ENCODE measurements at regions not wholly inside any gene's neighbourhood (a gene's known extent, or its start where the extent isn't known, plus 50 kb on each side); places are given as distances from the start of the nearest gene placed in this dataset.

DNA sequence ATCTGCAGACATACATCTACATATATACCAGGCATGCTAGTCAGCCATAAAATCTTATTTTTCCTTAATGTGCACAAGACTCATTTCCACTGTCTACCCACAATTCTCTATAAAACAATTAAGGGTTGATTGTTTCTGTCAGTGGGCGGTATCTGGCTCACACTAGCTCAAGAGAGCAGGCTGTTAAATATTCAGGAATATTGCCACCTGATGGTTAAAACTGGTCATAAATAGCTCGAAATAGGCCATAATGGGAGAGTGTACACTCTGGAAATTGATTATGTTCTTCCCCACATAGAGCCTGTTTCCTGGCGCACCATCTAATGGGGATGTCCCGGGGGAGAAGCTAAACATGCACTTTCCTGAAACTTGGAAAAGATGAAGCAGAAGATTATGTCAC is 620.6 kb upstream of the ANKRD30A start:
- no peak for DNase-seq (ENCODE audit: low spot score)
- H3K36me3 ChIP-seq = no peaks in the 10 kb centered on the region
- TF ChIP-seq, protein P1, sequence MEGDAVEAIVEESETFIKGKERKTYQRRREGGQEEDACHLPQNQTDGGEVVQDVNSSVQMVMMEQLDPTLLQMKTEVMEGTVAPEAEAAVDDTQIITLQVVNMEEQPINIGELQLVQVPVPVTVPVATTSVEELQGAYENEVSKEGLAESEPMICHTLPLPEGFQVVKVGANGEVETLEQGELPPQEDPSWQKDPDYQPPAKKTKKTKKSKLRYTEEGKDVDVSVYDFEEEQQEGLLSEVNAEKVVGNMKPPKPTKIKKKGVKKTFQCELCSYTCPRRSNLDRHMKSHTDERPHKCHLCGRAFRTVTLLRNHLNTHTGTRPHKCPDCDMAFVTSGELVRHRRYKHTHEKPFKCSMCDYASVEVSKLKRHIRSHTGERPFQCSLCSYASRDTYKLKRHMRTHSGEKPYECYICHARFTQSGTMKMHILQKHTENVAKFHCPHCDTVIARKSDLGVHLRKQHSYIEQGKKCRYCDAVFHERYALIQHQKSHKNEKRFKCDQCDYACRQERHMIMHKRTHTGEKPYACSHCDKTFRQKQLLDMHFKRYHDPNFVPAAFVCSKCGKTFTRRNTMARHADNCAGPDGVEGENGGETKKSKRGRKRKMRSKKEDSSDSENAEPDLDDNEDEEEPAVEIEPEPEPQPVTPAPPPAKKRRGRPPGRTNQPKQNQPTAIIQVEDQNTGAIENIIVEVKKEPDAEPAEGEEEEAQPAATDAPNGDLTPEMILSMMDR (IDR thresholded peaks at IDR 0.05) = no peak
- no peaks in the 10 kb centered on the region for H3K4me1 ChIP-seq
- H3K27ac ChIP-seq = no peak overlapping the region
- H3K4me3 ChIP-seq = no peak overlapping the region
- H3K27me3 ChIP-seq = no peaks in the 10 kb centered on the region
- H3K9me3 ChIP-seq = no peaks in the 10 kb centered on the region

- TF ChIP-seq, protein P1 (IDR thresholded peaks at IDR 0.05) = no peak
- Histone ChIP-seq H3K4me1 (no peaks in the 10 kb centered on the region), H3K4me3 (no peak overlapping the region), H3K36me3 (no peaks in the 10 kb centered on the region), H3K27ac (no peak overlapping the region), H3K9me3 (no peaks in the 10 kb centered on the region), H3K27me3 (no peaks in the 10 kb centered on the region)
- DNase-seq (ENCODE audit: low spot score) = no peak
These were observed 625.1 kb upstream of the ANKRD30A start for GRCh38 chr10:36500266-36500665.

GRCh38 chr10:36499693-36500092 is 625.7 kb upstream of the ANKRD30A start:
- H3K4me1 ChIP-seq = no peaks in the 10 kb centered on the region
- no peak overlapping the region for H3K27ac ChIP-seq
- no peaks in the 10 kb centered on the region for H3K9me3 ChIP-seq
- TF ChIP-seq, protein P1 (IDR thresholded peaks at IDR 0.05) = no peak
- no peak for DNase-seq (ENCODE audit: low spot score)
- H3K27me3 ChIP-seq = no peaks in the 10 kb centered on the region
- H3K36me3 ChIP-seq = no peaks in the 10 kb centered on the region
- H3K4me3 ChIP-seq = no peak overlapping the region

GRCh38 chr10:36496758-36497157 is 628.6 kb upstream of the ANKRD30A start:
- DNase-seq (ENCODE audit: low spot score) = no peak
- H3K9me3 ChIP-seq = no peaks in the 10 kb centered on the region
- no peaks in the 10 kb centered on the region for H3K27me3 ChIP-seq
- no peak overlapping the region for H3K4me3 ChIP-seq
- TF ChIP-seq, protein P1 (IDR thresholded peaks at IDR 0.05) = no peak
- H3K4me1 ChIP-seq = no peaks in the 10 kb centered on the region
- no peaks in the 10 kb centered on the region for H3K36me3 ChIP-seq
- no peak overlapping the region for H3K27ac ChIP-seq

DNA sequence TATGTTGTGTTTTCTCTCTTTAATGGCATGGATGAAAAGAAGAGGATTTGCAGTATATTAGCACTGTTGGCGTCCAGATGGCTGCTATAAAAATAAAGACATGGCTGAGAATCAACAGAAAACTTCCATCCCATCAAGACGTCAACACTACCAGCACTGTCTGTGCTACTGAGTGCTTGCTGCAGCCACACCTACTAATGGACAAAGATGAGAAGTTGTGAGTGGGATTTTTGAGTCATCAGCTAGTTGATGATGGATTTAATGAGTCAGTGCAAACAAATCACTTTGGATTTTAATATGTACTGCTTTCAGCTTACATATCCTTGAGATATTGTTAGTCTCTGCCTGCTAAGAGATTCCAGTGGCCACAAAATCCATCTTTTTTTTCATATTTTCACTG is 631.0 kb upstream of the ANKRD30A start:
- Histone ChIP-seq H3K36me3 (no peaks in the 10 kb centered on the region), H3K27me3 (no peaks in the 10 kb centered on the region), H3K4me1 (peaks cover 0 to 18% of the 10 kb centered on the region in 2 donors), H3K9me3 (no peaks in the 10 kb centered on the region), H3K27ac (peak overlapping the region in 1 of 2 donors; percentile 37), H3K4me3 (no peak overlapping the region)
- TF ChIP-seq, protein P1 (IDR thresholded peaks at IDR 0.05) = no peak
- no peak for DNase-seq (ENCODE audit: low spot score)

- Histone ChIP-seq H3K27me3 (no peaks in the 10 kb centered on the region), H3K27ac (peak overlapping the region in 1 of 2 donors; percentile 27), H3K4me3 (no peak overlapping the region), H3K36me3 (no peaks in the 10 kb centered on the region), H3K9me3 (no peaks in the 10 kb centered on the region), H3K4me1 (peaks cover 0 to 26% of the 10 kb centered on the region in 2 donors)
- DNase-seq (ENCODE audit: low spot score) = no peak
- TF ChIP-seq, protein P1 (IDR thresholded peaks at IDR 0.05) = no peak
These were observed 631.9 kb upstream of the ANKRD30A start for GRCh38 chr10:36493516-36493880.

All from right atrium auricular region (tissue), 2 donors.